Thymus (tissue), 11 donors: ENCODE measurements at regions not wholly inside any gene's neighbourhood (a gene's known extent, or its start where the extent isn't known, plus 50 kb on each side); places are given as distances from the start of the nearest gene placed in this dataset.
"Not testable (repeated sequence)": the region's sequence is repeated elsewhere in the genome, so short reads cannot be mapped to it uniquely, and the experiment has no call there.

Source experiments
- DNase-seq, 9 donors: peaks; one replicate each; pipeline ENCODE4 v3.0.0-alpha.2; 2013; ENCODE audit warnings: low spot score in 9 of 9, low read depth in 6 of 9, missing footprints in 1 of 9
- H3K27ac ChIP-seq, 2 donors: one replicate each; pipeline ENCODE4 v1.5.1; 2013; ENCODE audit warnings: control low read depth in 1 of 2, low read depth in 1 of 2, low read length in 1 of 2, mild to moderate bottlenecking in 1 of 2, moderate library complexity in 1 of 2
- H3K27me3 ChIP-seq, 2 donors: one replicate each; pipeline ENCODE4 v1.5.1; 2013; ENCODE audit warnings: low read length in 1 of 2; ENCODE audit not compliant: control insufficient read depth in 2 of 2, insufficient read depth in 1 of 2
- H3K36me3 ChIP-seq, 2 donors: one replicate each; pipeline ENCODE4 v1.5.1; 2013; ENCODE audit warnings: low read length in 1 of 2, mild to moderate bottlenecking in 1 of 2, moderate library complexity in 1 of 2; ENCODE audit not compliant: control insufficient read depth in 2 of 2, insufficient read depth in 2 of 2
- H3K4me1 ChIP-seq, 2 donors: one replicate each; pipeline ENCODE4 v1.5.1; 2013; ENCODE audit warnings: low read length in 2 of 2; ENCODE audit not compliant: control insufficient read depth in 2 of 2, insufficient read depth in 2 of 2
- H3K4me3 ChIP-seq, 2 donors: one replicate each; pipeline ENCODE4 v1.5.1; 2013; ENCODE audit warnings: low read length in 2 of 2, control low read depth in 1 of 2, mild to moderate bottlenecking in 1 of 2
- H3K9me3 ChIP-seq, 2 donors: one replicate each; pipeline ENCODE4 v1.5.1; 2013; ENCODE audit warnings: low read length in 1 of 2, mild to moderate bottlenecking in 1 of 2; ENCODE audit not compliant: control insufficient read depth in 2 of 2, insufficient read depth in 1 of 2
- WGBS: extraction: QIAGEN DNeasy Blood & Tissue Kit; methylation state at CpG from one replicate; pipeline ENCODE4 v1.1.7; 2013; 5-methylcytosine and 5-hydroxymethylcytosine counted together
- donor health status: healthy.

DNA sequence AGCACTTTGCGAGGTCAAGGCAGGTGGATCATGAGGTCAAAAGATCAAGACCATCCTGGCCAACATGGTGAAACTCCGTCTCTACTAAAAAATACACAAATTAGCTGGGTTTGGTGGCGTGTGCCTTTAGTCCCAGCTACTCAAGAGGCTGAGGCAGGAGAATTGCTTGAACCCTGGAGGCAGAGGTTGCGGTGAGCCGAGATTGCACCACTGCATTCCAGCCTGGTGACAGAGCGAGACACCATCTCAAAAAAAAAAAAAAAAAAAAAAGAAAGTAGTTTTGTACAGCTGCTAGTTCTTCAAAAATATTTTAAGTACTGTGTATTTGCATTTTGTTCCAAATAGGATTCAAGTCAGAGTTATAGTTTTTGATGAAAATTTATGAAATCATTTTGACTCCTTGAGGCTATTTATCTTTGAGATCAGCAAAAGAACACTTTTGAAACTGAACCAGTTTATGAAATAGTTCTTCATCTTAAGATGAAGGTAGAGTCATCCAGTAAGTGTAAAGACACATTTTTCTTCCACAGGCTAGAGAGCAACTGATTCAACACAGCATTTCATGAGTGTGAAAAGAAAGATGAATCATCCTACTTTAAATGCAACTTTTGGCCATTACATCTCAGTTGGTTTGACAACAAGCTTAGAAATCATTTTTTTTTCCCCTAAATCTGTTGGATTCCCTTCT lies 416.5 kb upstream of the KCNMB2 start:
- not testable (repeated sequence) for H3K4me3 ChIP-seq, DNase-seq, H3K36me3 ChIP-seq, H3K4me1 ChIP-seq, H3K9me3 ChIP-seq, H3K27ac ChIP-seq, H3K27me3 ChIP-seq
- 93% methylated on average over 6 of the region's 6 CpGs for WGBS

DNA sequence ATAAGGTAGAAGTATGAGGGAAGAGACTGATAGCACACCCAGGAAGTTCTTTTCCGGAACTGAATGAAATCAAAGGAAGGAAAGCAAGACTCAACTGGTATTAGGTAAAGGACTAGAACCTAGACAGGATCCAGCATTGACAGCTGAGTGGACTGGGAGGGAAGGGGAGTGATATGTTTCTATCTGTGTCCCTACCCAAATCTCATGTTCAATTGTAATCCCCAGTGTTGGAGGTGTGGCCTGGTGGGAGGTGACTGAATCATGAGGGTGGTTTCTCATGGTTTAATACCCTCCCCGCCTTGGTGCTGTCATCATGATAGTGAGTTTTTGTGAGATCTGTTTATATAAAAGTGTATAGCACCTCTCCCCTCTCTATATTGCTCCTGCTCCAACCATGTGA lies 415.9 kb upstream of the KCNMB2 start:
- Histone ChIP-seq H3K36me3 (no peaks in the 10 kb centered on the region), H3K4me3 (no peak overlapping the region), H3K9me3 (peaks cover 0 to 5% of the 10 kb centered on the region in 2 donors), H3K27me3 (no peaks in the 10 kb centered on the region), H3K27ac (no peak overlapping the region), H3K4me1 (no peaks in the 10 kb centered on the region)
- 96% methylated on average over 2 of the region's 2 CpGs for WGBS
- DNase-seq = no peak

DNA sequence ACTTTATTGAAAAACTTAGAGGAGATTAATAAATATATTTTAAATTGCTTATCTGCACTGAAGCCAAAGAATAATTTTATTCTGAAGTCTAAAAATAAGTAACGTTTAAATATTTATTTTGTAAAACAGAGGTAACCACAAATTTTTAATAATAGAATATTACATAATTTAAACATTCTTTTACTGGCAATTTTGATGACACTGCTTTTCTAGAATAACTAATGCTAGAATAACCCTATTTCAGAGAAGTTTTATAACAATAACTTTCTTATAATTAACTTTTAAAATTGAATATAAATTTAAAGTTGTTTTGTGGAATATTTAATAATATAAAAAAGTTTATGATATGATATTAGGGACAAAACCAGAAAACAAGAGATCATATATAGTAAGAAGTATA lies 409.6 kb upstream of the KCNMB2 start:
- no peak for DNase-seq
- Histone ChIP-seq H3K4me1 (no peaks in the 10 kb centered on the region), H3K9me3 (no peaks in the 10 kb centered on the region), H3K27ac (no peak overlapping the region), H3K36me3 (no peaks in the 10 kb centered on the region), H3K4me3 (no peak overlapping the region), H3K27me3 (no peaks in the 10 kb centered on the region)
- WGBS = 97% methylated on average over 1 of the region's 1 CpG

DNA sequence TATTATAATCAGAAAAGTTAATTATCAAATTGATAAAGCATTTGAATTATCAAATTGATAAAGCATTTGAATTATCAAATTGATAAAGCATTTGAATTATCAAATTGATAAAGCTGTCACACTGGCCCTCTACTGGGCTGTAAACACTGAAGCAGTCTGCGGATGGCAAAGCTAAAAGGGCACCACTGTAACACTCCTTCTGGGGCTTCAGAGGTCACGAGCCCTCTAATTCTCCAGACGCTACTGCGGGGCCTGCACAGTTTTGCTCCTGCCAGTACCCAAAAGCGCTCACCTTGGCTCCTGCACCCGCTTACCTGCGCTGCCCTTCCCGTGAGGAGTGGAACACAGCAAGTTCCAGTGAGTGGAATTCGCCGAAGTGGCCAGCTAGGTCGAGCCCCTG lies 409.0 kb upstream of the KCNMB2 start:
- H3K36me3 ChIP-seq = no peaks in the 10 kb centered on the region
- H3K9me3 ChIP-seq = no peaks in the 10 kb centered on the region
- 98% methylated on average over 11 of the region's 11 CpGs for WGBS
- DNase-seq = no peak
- H3K27me3 ChIP-seq = no peaks in the 10 kb centered on the region
- no peak overlapping the region for H3K4me3 ChIP-seq
- no peak overlapping the region for H3K27ac ChIP-seq
- no peaks in the 10 kb centered on the region for H3K4me1 ChIP-seq

DNA sequence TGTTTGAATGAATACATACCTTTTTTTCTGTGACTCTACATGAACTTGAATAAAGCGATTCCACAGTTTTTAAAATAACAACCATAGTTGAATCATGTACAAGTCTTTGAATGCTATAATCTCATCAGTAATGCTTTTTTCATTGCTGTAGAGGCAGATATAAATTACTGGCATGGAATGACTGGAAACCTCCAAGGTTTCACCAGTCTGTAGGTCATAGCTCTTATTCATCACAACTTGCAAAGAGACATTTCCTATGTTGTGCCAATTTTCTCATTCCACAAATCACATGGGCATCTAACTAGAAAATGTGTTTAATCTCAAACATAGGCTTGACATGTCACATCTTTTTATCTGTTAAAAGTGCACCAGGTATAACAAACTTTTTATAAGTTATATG lies 407.1 kb upstream of the KCNMB2 start:
- DNase-seq = no peak
- H3K4me3 ChIP-seq = no peak overlapping the region
- no peaks in the 10 kb centered on the region for H3K36me3 ChIP-seq
- no peak overlapping the region for H3K27ac ChIP-seq
- no peaks in the 10 kb centered on the region for H3K4me1 ChIP-seq
- H3K27me3 ChIP-seq = no peaks in the 10 kb centered on the region
- WGBS = 100% methylated on average over 1 of the region's 1 CpG
- H3K9me3 ChIP-seq = no peaks in the 10 kb centered on the region

DNA sequence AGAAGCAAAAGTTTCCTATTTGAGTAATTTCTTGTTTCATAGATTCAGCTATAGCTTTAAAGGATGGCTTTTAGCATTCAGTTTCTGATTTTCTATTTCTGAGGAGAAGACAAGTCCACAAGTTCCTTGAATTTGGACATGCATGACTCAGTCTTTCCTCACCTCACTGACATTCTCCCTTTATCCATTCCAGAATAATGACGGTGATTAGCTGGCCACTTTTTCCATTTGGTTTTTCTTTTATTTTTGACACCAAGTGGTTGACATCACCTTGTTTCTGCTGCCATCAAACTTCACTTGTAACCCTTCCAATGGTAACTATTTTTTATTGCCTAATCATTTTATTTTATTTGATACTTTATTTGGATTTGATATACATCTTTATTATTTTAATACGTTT lies 404.4 kb upstream of the KCNMB2 start:
- Histone ChIP-seq H3K27me3 (no peaks in the 10 kb centered on the region), H3K36me3 (no peaks in the 10 kb centered on the region), H3K4me3 (no peak overlapping the region), H3K27ac (no peak overlapping the region), H3K4me1 (no peaks in the 10 kb centered on the region), H3K9me3 (no peaks in the 10 kb centered on the region)
- 70% methylated on average over 2 of the region's 2 CpGs for WGBS
- no peak for DNase-seq

DNA sequence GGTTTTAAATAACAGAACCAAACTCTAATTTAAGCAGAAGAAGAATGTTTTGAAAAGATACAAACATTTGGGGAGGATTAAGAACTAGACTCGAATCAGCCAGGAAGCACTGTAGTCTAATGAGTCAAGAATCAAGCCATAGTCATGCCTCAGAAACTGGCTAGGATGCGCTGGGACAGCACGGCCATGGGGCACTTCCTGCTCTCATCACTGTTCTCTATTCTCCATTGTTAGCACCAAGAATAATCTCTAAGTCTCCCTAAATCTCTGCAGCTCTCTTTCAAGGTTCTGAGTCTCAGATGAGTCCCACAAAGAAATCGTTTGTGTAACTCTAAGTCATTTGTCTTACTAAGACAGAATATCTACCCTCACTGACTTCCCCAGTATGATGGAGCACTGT lies 399.0 kb upstream of the KCNMB2 start:
- no peaks in the 10 kb centered on the region for H3K9me3 ChIP-seq
- no peak for DNase-seq
- H3K36me3 ChIP-seq = no peaks in the 10 kb centered on the region
- H3K4me3 ChIP-seq = no peak overlapping the region
- H3K27ac ChIP-seq = no peak overlapping the region
- H3K27me3 ChIP-seq = no peaks in the 10 kb centered on the region
- H3K4me1 ChIP-seq = no peaks in the 10 kb centered on the region
- WGBS = 93% methylated on average over 4 of the region's 4 CpGs

DNA sequence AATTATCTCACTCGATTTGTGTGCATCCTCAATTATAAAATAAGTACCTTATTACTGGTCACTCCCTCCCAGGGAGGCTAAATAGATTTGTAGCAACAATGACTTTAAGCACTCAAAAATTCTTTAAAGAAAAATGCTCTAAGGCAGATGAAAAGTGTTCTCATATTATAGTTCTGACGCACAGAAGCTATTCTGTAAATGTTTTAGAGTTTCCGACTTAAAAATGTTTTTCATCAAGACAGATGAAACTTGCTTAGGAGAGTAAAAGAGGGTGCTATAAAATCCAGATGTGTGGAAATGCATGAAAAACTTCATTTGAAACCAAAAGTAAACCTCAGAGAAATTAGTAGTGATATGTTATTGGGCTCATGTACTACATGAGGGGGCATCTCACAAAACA lies 398.4 kb upstream of the KCNMB2 start:
- Histone ChIP-seq H3K27ac (no peak overlapping the region), H3K27me3 (no peaks in the 10 kb centered on the region), H3K4me3 (no peak overlapping the region), H3K9me3 (no peaks in the 10 kb centered on the region), H3K4me1 (no peaks in the 10 kb centered on the region), H3K36me3 (no peaks in the 10 kb centered on the region)
- WGBS = 97% methylated on average over 3 of the region's 3 CpGs
- DNase-seq = no peak

DNA sequence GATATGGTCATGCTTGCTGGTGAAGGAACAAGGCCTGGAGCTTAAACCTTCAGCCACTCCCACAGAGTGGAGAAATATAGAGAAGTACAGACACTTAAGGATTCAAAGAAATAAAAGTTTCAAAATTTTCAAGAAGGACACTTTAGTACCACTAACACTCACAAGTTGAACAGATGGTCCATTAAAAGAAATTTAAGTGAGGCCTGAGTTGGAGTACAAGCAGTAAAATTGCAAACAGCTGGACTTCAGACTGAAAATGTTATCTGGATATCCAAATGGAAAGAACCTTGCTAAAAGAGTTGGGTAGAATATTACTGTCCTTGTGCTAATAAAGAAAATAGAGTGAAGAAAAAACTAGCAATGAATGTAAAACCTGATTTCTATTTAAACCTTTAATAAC lies 397.1 kb upstream of the KCNMB2 start:
- Histone ChIP-seq H3K4me1 (no peaks in the 10 kb centered on the region), H3K27me3 (no peaks in the 10 kb centered on the region), H3K36me3 (no peaks in the 10 kb centered on the region), H3K4me3 (no peak overlapping the region), H3K9me3 (no peaks in the 10 kb centered on the region), H3K27ac (no peak overlapping the region)
- DNase-seq = no peak
